ENCODE measurements at regions not wholly inside any gene's neighbourhood (a gene's known extent, or its start where the extent isn't known, plus 50 kb on each side); places are given as distances from the start of the nearest gene placed in this dataset.

- no peak for TF ChIP-seq CTCF (conservative IDR thresholded peaks at IDR 0.05)
- no peak overlapping the region for H3K27ac ChIP-seq
Observed at GRCh38 chr5:106314221-106314824, 1356.4 kb downstream of the EFNA5 start.

GRCh38 chr5:106312360-106312759 is 1358.4 kb downstream of the EFNA5 start:
- TF ChIP-seq CTCF (conservative IDR thresholded peaks at IDR 0.05): no peak
- H3K27ac ChIP-seq: no peak overlapping the region

- no peak overlapping the region for H3K27ac ChIP-seq
- no peak for TF ChIP-seq CTCF (conservative IDR thresholded peaks at IDR 0.05)
Observed at GRCh38 chr5:106311230-106311915, 1359.4 kb downstream of the EFNA5 start.

GRCh38 chr5:106307265-106307664 is 1363.5 kb downstream of the EFNA5 start:
- no peak for TF ChIP-seq CTCF (conservative IDR thresholded peaks at IDR 0.05)
- no peak overlapping the region for H3K27ac ChIP-seq

- H3K27ac ChIP-seq: no peak overlapping the region
- no peak for TF ChIP-seq CTCF (conservative IDR thresholded peaks at IDR 0.05)
Observed at GRCh38 chr5:106306313-106307028, 1364.3 kb downstream of the EFNA5 start.

GRCh38 chr5:106303911-106304310 is 1366.8 kb downstream of the EFNA5 start:
- no peak for TF ChIP-seq CTCF (conservative IDR thresholded peaks at IDR 0.05)
- H3K27ac ChIP-seq: no peak overlapping the region

GRCh38 chr5:106292654-106293053 is 1378.1 kb downstream of the EFNA5 start:
- H3K27ac ChIP-seq: no peak overlapping the region
- no peak for TF ChIP-seq CTCF (conservative IDR thresholded peaks at IDR 0.05)

All from VCaP (cell line).